Thyroid gland (tissue), 4 donors: ENCODE measurements at regions not wholly inside any gene's neighbourhood (a gene's known extent, or its start where the extent isn't known, plus 50 kb on each side); places are given as distances from the start of the nearest gene placed in this dataset.

Source experiments
- DNase-seq, 2 donors: peaks; one replicate each; pipeline ENCODE4 v3.0.0-alpha.2; 2019
- H3K27ac ChIP-seq, 3 donors: fragments of 200-600 bp; sonication (generic); 1 replicate in 2 of 3; 2 replicates in 1 of 3; pipeline ENCODE4 v1.5.1; 2016 to 2019; ENCODE audit warnings: mild to moderate bottlenecking in 1 of 3, moderate library complexity in 1 of 3
- H3K27me3 ChIP-seq: fragments of 200-600 bp; sonication (generic); one replicate; pipeline ENCODE4 v1.5.1; 2019
- H3K36me3 ChIP-seq, 2 donors: fragments of 200-600 bp; sonication (generic); one replicate each; pipeline ENCODE4 v1.5.1; 2016 to 2019
- H3K4me1 ChIP-seq, 2 donors: fragments of 200-600 bp; sonication (generic); one replicate each; pipeline ENCODE4 v1.5.1; 2017 to 2019
- H3K4me3 ChIP-seq, 3 donors: fragments of 200-600 bp; sonication (generic); replicated peaks in 1 of 3; 1 replicate in 2 of 3; 2 replicates in 1 of 3; pipeline ENCODE4 v1.5.1; 2016; ENCODE audit warnings: mild to moderate bottlenecking in 1 of 3
- H3K9me3 ChIP-seq: fragments of 200-600 bp; sonication (generic); one replicate; pipeline ENCODE4 v1.5.1; 2017
- CTCF ChIP-seq, 6 experiments: fragments of 200-600 bp in 3 of 6; fragments of 450-650 bp in 3 of 6; sonication (generic) in 3 of 6; IDR thresholded peaks; one replicate each; pipeline ENCODE4 v1.5.1; 2016 to 2019; ENCODE audit warnings: antibody characterized with exemption in 6 of 6, mild to moderate bottlenecking in 2 of 6, inconsistent platforms in 1 of 6, moderate library complexity in 1 of 6
- POLR2A ChIP-seq, 2 donors: fragments of 450-650 bp; IDR thresholded peaks; one replicate each; pipeline ENCODE4 v1.6.1; 2017; ENCODE audit warnings: antibody characterized with exemption in 2 of 2, mild to moderate bottlenecking in 2 of 2, moderate library complexity in 1 of 2
- WGBS, 2 donors: methylation state at CpG; one replicate each; pipeline ENCODE4 v1.1.5; 2017; 5-methylcytosine and 5-hydroxymethylcytosine counted together
- intact Hi-C: fragments of 100-400 bp; cut with DNase I; formaldehyde crosslinking; loops from one replicate; pipeline ENCODE4 v1.15.1; 2023

GRCh38 chr10:43790147-43790546 lies 141.5 kb upstream of the ZNF32 start:
- Histone ChIP-seq H3K4me3 (no peak overlapping the region), H3K27me3 (no peaks in the 10 kb centered on the region), H3K27ac (no peak overlapping the region), H3K9me3 (no peaks in the 10 kb centered on the region), H3K36me3 (no peaks in the 10 kb centered on the region), H3K4me1 (no peaks in the 10 kb centered on the region)
- no peak for TF ChIP-seq POLR2A (IDR thresholded peaks at IDR 0.05)
- TF ChIP-seq CTCF (IDR thresholded peaks at IDR 0.05): no peak
- DNase-seq: no peak
- intact Hi-C loops: no loop called here
- 88 to 92% methylated on average over 11 of the region's 11 CpGs for WGBS, 2 donors

- Histone ChIP-seq H3K27me3 (no peaks in the 10 kb centered on the region), H3K4me1 (no peaks in the 10 kb centered on the region), H3K4me3 (no peak overlapping the region), H3K27ac (no peak overlapping the region), H3K36me3 (no peaks in the 10 kb centered on the region), H3K9me3 (no peaks in the 10 kb centered on the region)
- 67 to 72% methylated on average over 2 of the region's 2 CpGs for WGBS, 2 donors
- TF ChIP-seq CTCF (IDR thresholded peaks at IDR 0.05) (no peak), POLR2A (IDR thresholded peaks at IDR 0.05) (no peak)
- no peak for DNase-seq
- intact Hi-C loops: no loop called here
These were observed 136.6 kb upstream of the ZNF32 start for GRCh38 chr10:43785252-43785651.

- H3K4me1 ChIP-seq: no peaks in the 10 kb centered on the region
These were observed 134.1 kb upstream of the ZNF32 start for GRCh38 chr10:43782814-43783213.

GRCh38 chr10:43781480-43782361 lies 133.0 kb upstream of the ZNF32 start:
- intact Hi-C loops: no loop called here
- no peaks in the 10 kb centered on the region for H3K36me3 ChIP-seq

More at GRCh38 chr10:43782814-43783213, 134.1 kb upstream of the ZNF32 start:
- Histone ChIP-seq H3K27me3 (no peaks in the 10 kb centered on the region), H3K36me3 (no peaks in the 10 kb centered on the region), H3K9me3 (no peaks in the 10 kb centered on the region), H3K4me3 (no peak overlapping the region), H3K27ac (no peak overlapping the region)
- intact Hi-C loops: no loop called here
- no peak for DNase-seq
- TF ChIP-seq POLR2A (IDR thresholded peaks at IDR 0.05) (no peak), CTCF (IDR thresholded peaks at IDR 0.05) (no peak)
- WGBS, 2 donors: 93 to 95% methylated on average over 6 of the region's 6 CpGs

More at GRCh38 chr10:43781480-43782361, 133.0 kb upstream of the ZNF32 start:
- no peak for DNase-seq
- Histone ChIP-seq H3K27ac (no peak overlapping the region), H3K9me3 (no peaks in the 10 kb centered on the region), H3K4me3 (no peak overlapping the region), H3K27me3 (no peaks in the 10 kb centered on the region), H3K4me1 (no peaks in the 10 kb centered on the region)
- WGBS, 2 donors: 76 to 81% methylated on average over 6 of the region's 6 CpGs
- TF ChIP-seq POLR2A (IDR thresholded peaks at IDR 0.05): no peak
- no peak for TF ChIP-seq CTCF (IDR thresholded peaks at IDR 0.05)
